HepG2 (cell line): ENCODE measurements at regions not wholly inside any gene's neighbourhood (a gene's known extent, or its start where the extent isn't known, plus 50 kb on each side); places are given as distances from the start of the nearest gene placed in this dataset.
A peak's percentile ranks its signal among the peaks of the same experiment; 100 is the strongest.

ENCODE experiments used
- ATAC-seq: fragments of 200-7000 bp; cut with Tn5 transposase; 3 replicates; pipeline ENCODE4 v1.9.1; 2020; ENCODE audit warnings: mild to moderate bottlenecking, moderate library complexity
- BruUV-seq: library from RNA; stranded (reverse); fragments of 400-500 nt; replicated peaks from 2 replicates; lab custom pipeline; 2021; lab: Mats Ljungman, UMichigan
- CTCF ChIA-PET: fragments of 300-600 bp; formaldehyde crosslinking; extraction: SDS; loops from one replicate; lab custom pipeline; 2021; ENCODE audit warnings: low total read pairs, inconsistent platforms, low intra/inter-chr PET ratio; lab: Yijun Ruan, JAX
- POLR2A ChIA-PET: fragments of 350-600 bp; sonication (Branson Sonifier 250); formaldehyde crosslinking; loops from one replicate; lab custom pipeline; 2020; ENCODE audit warnings: antibody characterized with exemption, inconsistent platforms; lab: Yijun Ruan, JAX
- DNase-seq: peaks from one replicate; pipeline ENCODE4 v3.0.0-alpha.2; 2015; ENCODE audit warnings: low spot score
- FAIRE-seq: peaks from 3 replicates; lab custom pipeline; 2011; peaks lifted over from hg19 to GRCh38; lab: Jason Lieb, UNC
- H2AFZ ChIP-seq: one replicate; pipeline ENCODE4 v1.6.1; 2011; ENCODE audit warnings: low read length, inconsistent platforms
- H3K27ac ChIP-seq: fragments of 300-600 bp; 3 replicates; pipeline ENCODE4 v1.8.0; 2011; ENCODE audit warnings: mixed run types, mild to moderate bottlenecking, mixed read lengths, low read length, inconsistent platforms; ENCODE audit not compliant: insufficient read depth; ENCODE audit errors: extremely low read length
- H3K27me3 ChIP-seq, 2 experiments: fragments of 200-600 bp in 1 of 2; 2 replicates in 1 of 2; 3 replicates in 1 of 2; pipeline versions ENCODE4 v1.6.0 to v1.8.0; 2011; ENCODE audit warnings: low read length in 2 of 2, mild to moderate bottlenecking in 2 of 2, moderate library complexity in 2 of 2, inconsistent platforms in 1 of 2; ENCODE audit not compliant: insufficient read depth in 2 of 2, control insufficient read depth in 1 of 2
- H3K36me3 ChIP-seq, 2 experiments: fragments of 200-600 bp in 1 of 2; replicated peaks in 1 of 2; 2 replicates in 1 of 2; 3 replicates in 1 of 2; pipeline versions ENCODE4 v1.5.1 to v1.8.0; 2011; ENCODE audit warnings: low read length in 2 of 2, inconsistent platforms in 1 of 2; ENCODE audit not compliant: insufficient read depth in 2 of 2, control insufficient read depth in 1 of 2
- H3K4me1 ChIP-seq: 2 replicates; pipeline ENCODE4 v1.5.1; 2012; ENCODE audit warnings: low read length, inconsistent platforms; ENCODE audit not compliant: insufficient read depth
- H3K4me2 ChIP-seq: 2 replicates; pipeline ENCODE4 v1.6.0; 2011; ENCODE audit warnings: low read depth, low read length, inconsistent platforms
- H3K4me3 ChIP-seq, 3 experiments: fragments of 200-600 bp in 1 of 3; sonication (generic), shearing (Covaris generic) in 1 of 3; replicated peaks in 1 of 3; 2 replicates each; pipeline ENCODE4 v1.5.1; 2011 to 2016; ENCODE audit warnings: low read length in 3 of 3, inconsistent platforms in 2 of 3, low read depth in 2 of 3, mild to moderate bottlenecking in 2 of 3, control low read depth in 1 of 3, mixed read lengths in 1 of 3; ENCODE audit not compliant: insufficient read depth in 1 of 3
- H3K79me2 ChIP-seq: one replicate; pipeline ENCODE4 v1.6.1; 2011; ENCODE audit warnings: low read length, inconsistent platforms; ENCODE audit not compliant: insufficient read depth
- H3K9ac ChIP-seq: 2 replicates; pipeline ENCODE4 v1.6.0; 2011; ENCODE audit warnings: mild to moderate bottlenecking, low read depth, low read length, inconsistent platforms; ENCODE audit not compliant: insufficient read depth
- H3K9me3 ChIP-seq: 2 replicates; pipeline ENCODE4 v1.5.1; 2012; ENCODE audit warnings: mild to moderate bottlenecking, low read length
- H4K20me1 ChIP-seq: 2 replicates; pipeline ENCODE4 v1.6.0; 2011; ENCODE audit warnings: inconsistent platforms, mild to moderate bottlenecking, low read length, moderate library complexity; ENCODE audit not compliant: insufficient read depth
- HNF4A ChIP-seq: sonication (generic); formaldehyde crosslinking; IDR thresholded peaks from 2 replicates; pipeline ENCODE4 v1.4.0; 2020; ENCODE audit warnings: missing genetic modification reagents
- HNF4G ChIP-seq, 2 experiments: sonication (generic) in 1 of 2; formaldehyde crosslinking in 1 of 2; IDR thresholded peaks; 2 replicates each; pipeline versions ENCODE4 v1.4.0 to v1.6.1; 2011 to 2020; ENCODE audit warnings: borderline replicate concordance in 2 of 2, low read depth in 2 of 2, mild to moderate bottlenecking in 2 of 2, low read length in 1 of 2, missing genetic modification reagents in 1 of 2, moderate library complexity in 1 of 2
- MYC ChIP-seq: sonication (generic); formaldehyde crosslinking; IDR thresholded peaks from 2 replicates; pipeline ENCODE4 v1.9.0; 2021; ENCODE audit warnings: missing genetic modification reagents, borderline replicate concordance
- SALL1 ChIP-seq: sonication (generic); formaldehyde crosslinking; IDR thresholded peaks from 2 replicates; pipeline ENCODE4 v1.8.0; 2022; ENCODE audit warnings: mild to moderate bottlenecking, missing genetic modification reagents
- SP5 ChIP-seq: IDR thresholded peaks from 2 replicates; pipeline ENCODE4 v1.6.1; 2016; ENCODE audit warnings: low read depth, borderline replicate concordance
- ZNF143 ChIP-seq: sonication (generic); formaldehyde crosslinking; IDR thresholded peaks from 2 replicates; pipeline ENCODE4 v1.4.0; 2020; ENCODE audit warnings: missing genetic modification reagents
- ZNF768 ChIP-seq: sonication (generic); formaldehyde crosslinking; IDR thresholded peaks from 2 replicates; pipeline ENCODE4 v1.4.0; 2020; ENCODE audit warnings: missing genetic modification reagents
- WGBS: methylation state at CpG from one replicate; pipeline ENCODE4 v1.1.6; 2017; ENCODE audit warnings: low lambda C conversion rate; 5-methylcytosine and 5-hydroxymethylcytosine counted together
- in situ Hi-C: cut with HindIII; loops from 2 replicates; pipeline ENCODE4 v1.10.0; 2017; ENCODE audit warnings: low pct_unique_long_range_greater_than_20kb; ENCODE audit not compliant: extremely low pct_ligation_motif_present
- intact Hi-C: fragments of 100-400 bp; cut with micrococcal nuclease; formaldehyde crosslinking; loops from one replicate; pipeline ENCODE4 v1.10.0; 2022; ENCODE audit not compliant: unreplicated experiment
- TF ChIP-seq, protein P1 (sequence below): sonication (generic); IDR thresholded peaks from 2 replicates; pipeline ENCODE4 v1.6.1; 2016; ENCODE audit warnings: low read depth, borderline replicate concordance
- TF ChIP-seq, protein P2 (sequence below): sonication (generic); formaldehyde crosslinking; IDR thresholded peaks from 2 replicates; pipeline ENCODE4 v1.5.0; 2020; ENCODE audit warnings: missing genetic modification reagents, mild to moderate bottlenecking, borderline replicate concordance
- TF ChIP-seq, protein P3 (sequence below): sonication (generic); formaldehyde crosslinking; IDR thresholded peaks from 2 replicates; pipeline ENCODE4 v1.5.1; 2020; ENCODE audit warnings: mild to moderate bottlenecking, missing genetic modification reagents, moderate library complexity
- TF ChIP-seq, protein P4 (sequence below): IDR thresholded peaks from 2 replicates; pipeline ENCODE4 v1.6.1; 2016; ENCODE audit warnings: missing compliant biosample characterization, missing genetic modification reagents, borderline replicate concordance
- TF ChIP-seq, protein P5 (sequence below): sonication (generic); formaldehyde crosslinking; IDR thresholded peaks from 2 replicates; pipeline ENCODE4 v1.4.0; 2020; ENCODE audit warnings: low read depth, mild to moderate bottlenecking, missing genetic modification reagents
- TF ChIP-seq, protein P6 (sequence below): sonication (generic); formaldehyde crosslinking; IDR thresholded peaks from 2 replicates; pipeline ENCODE4 v1.4.0; 2020; ENCODE audit warnings: missing genetic modification reagents, low read depth, mild to moderate bottlenecking, borderline replicate concordance
- TF ChIP-seq, protein P7 (sequence below): IDR thresholded peaks from 2 replicates; pipeline ENCODE4 v1.6.1; 2012; ENCODE audit warnings: inconsistent platforms

DNA sequence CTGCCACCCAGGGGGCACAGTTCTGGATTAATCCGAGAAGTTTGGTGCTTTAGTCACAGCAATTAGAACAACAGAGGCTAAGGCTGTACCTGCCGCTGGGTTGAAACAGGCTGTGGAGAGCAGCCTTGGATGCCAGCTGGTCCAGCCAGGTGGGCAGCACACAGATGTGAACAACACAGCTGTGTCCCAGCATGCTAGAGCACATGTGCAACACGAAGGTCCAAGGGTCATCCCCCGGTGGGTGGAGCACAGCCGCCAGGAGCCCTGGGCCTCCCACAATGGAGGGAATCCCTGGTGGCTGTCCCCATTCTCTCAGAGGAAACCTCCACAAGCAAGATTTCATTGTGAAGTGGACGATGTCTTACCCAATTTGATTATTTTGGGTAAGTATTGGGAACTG is 99.2 kb upstream of the SYNDIG1 start:
- in situ Hi-C loops = no loop called here
- no TSS peak for BruUV-seq
- peaks cover 0 to 16% of the 10 kb centered on the region in 2 experiments; a peak in 3 of 5 replicates for H3K27me3 ChIP-seq

More for the DNA sequence above, 99.2 kb upstream of the SYNDIG1 start:
- H3K79me2 ChIP-seq = no peaks in the 10 kb centered on the region
- TF ChIP-seq, protein P1, sequence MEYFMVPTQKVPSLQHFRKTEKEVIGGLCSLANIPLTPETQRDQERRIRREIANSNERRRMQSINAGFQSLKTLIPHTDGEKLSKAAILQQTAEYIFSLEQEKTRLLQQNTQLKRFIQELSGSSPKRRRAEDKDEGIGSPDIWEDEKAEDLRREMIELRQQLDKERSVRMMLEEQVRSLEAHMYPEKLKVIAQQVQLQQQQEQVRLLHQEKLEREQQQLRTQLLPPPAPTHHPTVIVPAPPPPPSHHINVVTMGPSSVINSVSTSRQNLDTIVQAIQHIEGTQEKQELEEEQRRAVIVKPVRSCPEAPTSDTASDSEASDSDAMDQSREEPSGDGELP = peak; percentile 56; the same call in 1 of the 2 replicates
- TF ChIP-seq, protein P2, sequence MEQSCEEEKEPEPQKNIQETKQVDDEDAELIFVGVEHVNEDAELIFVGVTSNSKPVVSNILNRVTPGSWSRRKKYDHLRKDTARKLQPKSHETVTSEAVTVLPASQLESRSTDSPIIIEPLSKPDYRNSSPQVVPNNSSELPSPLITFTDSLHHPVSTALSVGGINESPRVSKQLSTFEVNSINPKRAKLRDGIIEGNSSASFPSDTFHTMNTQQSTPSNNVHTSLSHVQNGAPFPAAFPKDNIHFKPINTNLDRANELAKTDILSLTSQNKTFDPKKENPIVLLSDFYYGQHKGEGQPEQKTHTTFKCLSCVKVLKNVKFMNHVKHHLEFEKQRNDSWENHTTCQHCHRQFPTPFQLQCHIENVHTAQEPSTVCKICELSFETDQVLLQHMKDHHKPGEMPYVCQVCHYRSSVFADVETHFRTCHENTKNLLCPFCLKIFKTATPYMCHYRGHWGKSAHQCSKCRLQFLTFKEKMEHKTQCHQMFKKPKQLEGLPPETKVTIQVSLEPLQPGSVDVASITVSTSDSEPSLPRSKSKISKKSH = 0 out of 2 replicates have a peak, but pooled peaks have one; percentile 25
- TF ChIP-seq ZNF768 (CRISPR knock-in tag) (peak; percentile 37; the same call in 1 of the 2 replicates), ZNF143 (CRISPR knock-in tag) (peak; percentile 65), MYC (CRISPR knock-in tag) (peak; percentile 44; the same call in 1 of the 2 replicates), HNF4G (IDR thresholded peaks at IDR 0.05; ENCODE audit: borderline replicate concordance, low read depth, low read length) (peak; percentile 44; the same call in 1 of the 2 replicates), HNF4G (CRISPR knock-in tag; IDR thresholded peaks at IDR 0.05; ENCODE audit: borderline replicate concordance, low read depth) (no peak), SP5 (CRISPR knock-in tag) (peak; percentile 54; the same call in 1 of the 2 replicates), HNF4A (CRISPR knock-in tag) (peak; percentile 81), SALL1 (no peak)
- TF ChIP-seq, protein P3, sequence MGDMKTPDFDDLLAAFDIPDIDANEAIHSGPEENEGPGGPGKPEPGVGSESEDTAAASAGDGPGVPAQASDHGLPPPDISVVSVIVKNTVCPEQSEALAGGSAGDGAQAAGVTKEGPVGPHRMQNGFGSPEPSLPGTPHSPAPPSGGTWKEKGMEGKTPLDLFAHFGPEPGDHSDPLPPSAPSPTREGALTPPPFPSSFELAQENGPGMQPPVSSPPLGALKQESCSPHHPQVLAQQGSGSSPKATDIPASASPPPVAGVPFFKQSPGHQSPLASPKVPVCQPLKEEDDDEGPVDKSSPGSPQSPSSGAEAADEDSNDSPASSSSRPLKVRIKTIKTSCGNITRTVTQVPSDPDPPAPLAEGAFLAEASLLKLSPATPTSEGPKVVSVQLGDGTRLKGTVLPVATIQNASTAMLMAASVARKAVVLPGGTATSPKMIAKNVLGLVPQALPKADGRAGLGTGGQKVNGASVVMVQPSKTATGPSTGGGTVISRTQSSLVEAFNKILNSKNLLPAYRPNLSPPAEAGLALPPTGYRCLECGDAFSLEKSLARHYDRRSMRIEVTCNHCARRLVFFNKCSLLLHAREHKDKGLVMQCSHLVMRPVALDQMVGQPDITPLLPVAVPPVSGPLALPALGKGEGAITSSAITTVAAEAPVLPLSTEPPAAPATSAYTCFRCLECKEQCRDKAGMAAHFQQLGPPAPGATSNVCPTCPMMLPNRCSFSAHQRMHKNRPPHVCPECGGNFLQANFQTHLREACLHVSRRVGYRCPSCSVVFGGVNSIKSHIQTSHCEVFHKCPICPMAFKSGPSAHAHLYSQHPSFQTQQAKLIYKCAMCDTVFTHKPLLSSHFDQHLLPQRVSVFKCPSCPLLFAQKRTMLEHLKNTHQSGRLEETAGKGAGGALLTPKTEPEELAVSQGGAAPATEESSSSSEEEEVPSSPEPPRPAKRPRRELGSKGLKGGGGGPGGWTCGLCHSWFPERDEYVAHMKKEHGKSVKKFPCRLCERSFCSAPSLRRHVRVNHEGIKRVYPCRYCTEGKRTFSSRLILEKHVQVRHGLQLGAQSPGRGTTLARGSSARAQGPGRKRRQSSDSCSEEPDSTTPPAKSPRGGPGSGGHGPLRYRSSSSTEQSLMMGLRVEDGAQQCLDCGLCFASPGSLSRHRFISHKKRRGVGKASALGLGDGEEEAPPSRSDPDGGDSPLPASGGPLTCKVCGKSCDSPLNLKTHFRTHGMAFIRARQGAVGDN = peak; percentile 28
- TF ChIP-seq, protein P4, sequence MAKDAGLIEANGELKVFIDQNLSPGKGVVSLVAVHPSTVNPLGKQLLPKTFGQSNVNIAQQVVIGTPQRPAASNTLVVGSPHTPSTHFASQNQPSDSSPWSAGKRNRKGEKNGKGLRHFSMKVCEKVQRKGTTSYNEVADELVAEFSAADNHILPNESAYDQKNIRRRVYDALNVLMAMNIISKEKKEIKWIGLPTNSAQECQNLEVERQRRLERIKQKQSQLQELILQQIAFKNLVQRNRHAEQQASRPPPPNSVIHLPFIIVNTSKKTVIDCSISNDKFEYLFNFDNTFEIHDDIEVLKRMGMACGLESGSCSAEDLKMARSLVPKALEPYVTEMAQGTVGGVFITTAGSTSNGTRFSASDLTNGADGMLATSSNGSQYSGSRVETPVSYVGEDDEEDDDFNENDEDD (CRISPR knock-in tag) = peak; percentile 42; the same call in 1 of the 2 replicates
- TF ChIP-seq, protein P5, sequence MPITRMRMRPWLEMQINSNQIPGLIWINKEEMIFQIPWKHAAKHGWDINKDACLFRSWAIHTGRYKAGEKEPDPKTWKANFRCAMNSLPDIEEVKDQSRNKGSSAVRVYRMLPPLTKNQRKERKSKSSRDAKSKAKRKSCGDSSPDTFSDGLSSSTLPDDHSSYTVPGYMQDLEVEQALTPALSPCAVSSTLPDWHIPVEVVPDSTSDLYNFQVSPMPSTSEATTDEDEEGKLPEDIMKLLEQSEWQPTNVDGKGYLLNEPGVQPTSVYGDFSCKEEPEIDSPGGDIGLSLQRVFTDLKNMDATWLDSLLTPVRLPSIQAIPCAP (CRISPR knock-in tag) = no peak
- TF ChIP-seq, protein P6, sequence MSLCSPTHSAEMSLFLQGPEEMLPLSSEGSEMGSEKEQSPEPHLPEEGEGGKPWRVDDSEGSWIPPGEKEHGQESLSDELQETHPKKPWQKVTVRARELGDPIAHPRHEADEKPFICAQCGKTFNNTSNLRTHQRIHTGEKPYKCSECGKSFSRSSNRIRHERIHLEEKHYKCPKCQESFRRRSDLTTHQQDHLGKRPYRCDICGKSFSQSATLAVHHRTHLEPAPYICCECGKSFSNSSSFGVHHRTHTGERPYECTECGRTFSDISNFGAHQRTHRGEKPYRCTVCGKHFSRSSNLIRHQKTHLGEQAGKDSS (CRISPR knock-in tag) = no peak
- TF ChIP-seq, protein P7, sequence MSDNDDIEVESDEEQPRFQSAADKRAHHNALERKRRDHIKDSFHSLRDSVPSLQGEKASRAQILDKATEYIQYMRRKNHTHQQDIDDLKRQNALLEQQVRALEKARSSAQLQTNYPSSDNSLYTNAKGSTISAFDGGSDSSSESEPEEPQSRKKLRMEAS = peak; percentile 41; the same call in 1 of the 2 replicates
- ATAC-seq (peak; percentile 78), FAIRE-seq (no peak), DNase-seq (peak; percentile 35)
- ChIA-PET POLR2A (no interaction called here), CTCF (no interaction called here)
- H4K20me1 ChIP-seq = no peaks in the 10 kb centered on the region
- H3K9me3 ChIP-seq = no peaks in the 10 kb centered on the region
- no peaks in the 10 kb centered on the region for H3K36me3 ChIP-seq
- H2AFZ ChIP-seq = no peak overlapping the region
- intact Hi-C loops = no loop called here
- 39% methylated on average over 5 of the region's 6 CpGs for whole genome bisulfite sequencing
- no peak overlapping the region for H3K4me3 ChIP-seq
- H3K4me2 ChIP-seq = no peak overlapping the region
- no peak overlapping the region for H3K9ac ChIP-seq
- H3K27ac ChIP-seq = no peak overlapping the region
- H3K4me1 ChIP-seq = peaks cover 6% of the 10 kb centered on the region
